ENCODE measurements at regions not wholly inside any gene's neighbourhood (a gene's known extent, or its start where the extent isn't known, plus 50 kb on each side); places are given as distances from the start of the nearest gene placed in this dataset.
"Not testable (repeated sequence)": the region's sequence is repeated elsewhere in the genome, so short reads cannot be mapped to it uniquely, and the experiment has no call there.

DNA sequence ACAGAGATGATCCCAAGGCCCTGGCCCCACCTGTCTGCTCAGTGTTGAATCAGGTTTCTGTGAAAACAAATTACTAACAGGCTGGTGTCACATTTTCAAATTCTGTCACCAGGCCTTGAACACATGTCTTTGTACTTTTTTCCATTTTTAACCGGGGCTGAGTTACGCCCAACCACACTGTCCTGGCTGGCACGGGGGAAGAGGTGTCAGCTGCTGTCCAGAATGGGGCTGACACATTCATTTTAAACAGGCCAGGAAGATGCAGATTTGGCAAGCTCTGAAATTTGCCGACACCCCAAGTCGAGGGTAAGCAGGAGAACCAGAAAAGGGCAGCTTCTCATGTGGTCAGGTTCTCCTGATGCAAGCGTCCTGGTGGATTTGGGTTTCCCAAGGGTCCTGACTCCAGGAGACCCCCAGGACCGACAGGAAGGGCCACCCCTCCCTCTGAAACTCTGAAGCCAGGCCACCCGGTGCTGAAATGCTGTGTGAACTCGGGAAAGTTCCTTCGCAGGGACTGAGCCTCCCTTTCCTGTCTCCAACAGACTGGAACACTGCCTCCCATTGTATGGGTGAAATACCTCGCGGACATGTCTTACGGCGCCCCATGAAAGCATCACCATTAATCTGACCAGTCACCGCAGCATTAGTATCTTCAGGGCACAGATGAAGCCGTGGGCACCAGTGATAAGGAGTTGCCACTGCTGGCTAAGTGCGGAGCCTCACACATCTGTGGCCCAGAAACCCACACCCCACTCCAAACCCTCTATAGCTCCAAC lies 90.5 kb upstream of the METTL9 start:
- TF ChIP-seq POLR2A, POLR2AphosphoS5 (IDR thresholded peaks at IDR 0.05): not testable (repeated sequence)
- TF ChIP-seq, protein P1, sequence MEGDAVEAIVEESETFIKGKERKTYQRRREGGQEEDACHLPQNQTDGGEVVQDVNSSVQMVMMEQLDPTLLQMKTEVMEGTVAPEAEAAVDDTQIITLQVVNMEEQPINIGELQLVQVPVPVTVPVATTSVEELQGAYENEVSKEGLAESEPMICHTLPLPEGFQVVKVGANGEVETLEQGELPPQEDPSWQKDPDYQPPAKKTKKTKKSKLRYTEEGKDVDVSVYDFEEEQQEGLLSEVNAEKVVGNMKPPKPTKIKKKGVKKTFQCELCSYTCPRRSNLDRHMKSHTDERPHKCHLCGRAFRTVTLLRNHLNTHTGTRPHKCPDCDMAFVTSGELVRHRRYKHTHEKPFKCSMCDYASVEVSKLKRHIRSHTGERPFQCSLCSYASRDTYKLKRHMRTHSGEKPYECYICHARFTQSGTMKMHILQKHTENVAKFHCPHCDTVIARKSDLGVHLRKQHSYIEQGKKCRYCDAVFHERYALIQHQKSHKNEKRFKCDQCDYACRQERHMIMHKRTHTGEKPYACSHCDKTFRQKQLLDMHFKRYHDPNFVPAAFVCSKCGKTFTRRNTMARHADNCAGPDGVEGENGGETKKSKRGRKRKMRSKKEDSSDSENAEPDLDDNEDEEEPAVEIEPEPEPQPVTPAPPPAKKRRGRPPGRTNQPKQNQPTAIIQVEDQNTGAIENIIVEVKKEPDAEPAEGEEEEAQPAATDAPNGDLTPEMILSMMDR (IDR thresholded peaks at IDR 0.05) = not testable (repeated sequence)

Data from upper lobe of left lung (tissue), 4 donors.